GM12873 (cell line): ENCODE measurements at regions not wholly inside any gene's neighbourhood (a gene's known extent, or its start where the extent isn't known, plus 50 kb on each side); places are given as distances from the start of the nearest gene placed in this dataset.

Source experiments
- CTCF ChIP-seq: IDR thresholded peaks from 2 replicates; pipeline ENCODE4 v1.5.1; 2012; ENCODE audit warnings: low read depth, mild to moderate bottlenecking, moderate library complexity, low read length, control low read depth; ENCODE audit not compliant: insufficient read depth; ENCODE audit errors: missing control alignments

GRCh38 chr5:143987264-143987663, 175.3 kb downstream of the HMHB1 start:
- TF ChIP-seq CTCF, result no peak

- TF ChIP-seq CTCF, result no peak
These were observed 176.0 kb downstream of the HMHB1 start for GRCh38 chr5:143987751-143988560.

GRCh38 chr5:143992496-143992895, 178.0 kb downstream of the YIPF5 start:
- no peak for TF ChIP-seq CTCF

GRCh38 chr5:144002876-144003275, 167.6 kb downstream of the YIPF5 start:
- no peak for TF ChIP-seq CTCF

GRCh38 chr5:144003636-144004035, 166.8 kb downstream of the YIPF5 start:
- no peak for TF ChIP-seq CTCF

GRCh38 chr5:144004146-144004545, 166.3 kb downstream of the YIPF5 start:
- TF ChIP-seq CTCF, result no peak

- no peak for TF ChIP-seq CTCF
These were observed 165.7 kb downstream of the YIPF5 start for GRCh38 chr5:144004751-144005150.
